HCT116 (cell line): ENCODE measurements at regions not wholly inside any gene's neighbourhood (a gene's known extent, or its start where the extent isn't known, plus 50 kb on each side); places are given as distances from the start of the nearest gene placed in this dataset.

Source experiments
- JUND ChIP-seq: IDR thresholded peaks from 2 replicates; pipeline ENCODE4 v1.6.1; 2012
- POLR2AphosphoS5 ChIP-seq: IDR thresholded peaks from 2 replicates; pipeline ENCODE4 v1.6.1; 2011; ENCODE audit warnings: mild to moderate bottlenecking, low read depth, low read length, moderate library complexity

DNA sequence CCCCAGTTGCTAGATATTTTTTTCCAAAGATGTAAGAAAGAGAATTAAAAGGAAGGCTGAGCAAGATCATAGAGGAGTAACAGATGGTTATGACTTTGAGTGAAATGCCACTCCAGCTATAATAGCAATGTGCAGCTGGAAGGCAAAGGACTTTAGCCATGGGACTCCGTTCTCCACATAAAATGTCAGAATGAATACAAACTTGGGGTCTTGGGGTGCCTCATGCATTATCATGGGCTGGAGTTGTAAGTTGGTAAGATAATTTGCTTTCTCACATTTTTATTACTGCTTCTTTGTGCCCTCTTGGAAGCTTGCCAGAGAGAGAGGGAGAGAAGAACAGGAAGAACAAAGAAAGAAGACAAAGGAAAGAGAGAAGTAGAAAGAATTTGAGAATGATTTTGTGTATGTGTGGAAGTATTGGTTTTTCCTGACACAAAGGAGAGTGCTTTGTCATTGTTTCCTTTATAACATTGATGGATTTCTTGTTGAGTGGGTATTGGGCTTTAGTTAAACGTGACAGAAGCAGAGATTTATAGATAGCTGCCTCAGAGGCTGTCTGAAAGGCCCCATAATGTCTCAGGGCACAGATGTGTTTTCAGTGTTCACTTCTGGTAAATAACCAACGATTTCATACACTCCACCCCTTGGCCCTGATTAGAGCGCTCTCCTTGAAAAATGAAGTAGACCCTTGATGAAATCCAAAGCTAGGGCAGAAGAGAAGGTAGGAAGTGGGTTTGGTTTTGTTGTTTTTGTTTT, 715.3 kb downstream of the NR2F2 start:
- TF ChIP-seq POLR2AphosphoS5 (no peak), JUND (no peak)
